ENCODE measurements at regions not wholly inside any gene's neighbourhood (a gene's known extent, or its start where the extent isn't known, plus 50 kb on each side); places are given as distances from the start of the nearest gene placed in this dataset.

DNA sequence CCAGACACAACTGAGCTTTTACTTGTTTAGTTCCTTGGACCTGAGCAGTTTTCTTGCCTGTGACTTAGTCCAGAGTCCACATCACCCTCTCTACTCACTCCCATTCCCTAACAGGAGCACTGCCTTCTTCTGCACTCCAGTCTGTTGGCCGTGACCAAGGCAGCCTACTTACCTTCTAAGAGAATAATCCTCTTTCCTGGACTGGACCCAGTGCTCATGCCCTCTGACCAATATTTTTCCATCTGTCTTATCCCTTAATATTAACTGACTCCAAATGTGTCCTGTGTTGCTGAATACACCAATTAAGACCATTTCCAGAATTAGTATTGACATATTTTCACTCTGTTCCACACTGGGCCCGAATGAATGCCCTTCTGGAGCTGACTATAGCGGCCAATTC is 681.0 kb upstream of the KIF2B start:
- H3K9ac ChIP-seq (ENCODE audit: insufficient read depth, low read length): no peak overlapping the region
- H3K9me3 ChIP-seq (ENCODE audit: control insufficient read depth, insufficient read depth, low read depth, low read length): no peaks in the 10 kb centered on the region
- H3K4me1 ChIP-seq (ENCODE audit: control insufficient read depth, extremely low read depth, insufficient read depth, low read length): no peaks in the 10 kb centered on the region
- H4K20me1 ChIP-seq (ENCODE audit: control insufficient read depth, extremely low read depth, insufficient read depth, low read length): no peaks in the 10 kb centered on the region
- H3K27ac ChIP-seq (ENCODE audit: insufficient read depth, low read length): no peak overlapping the region
- H2AFZ ChIP-seq (ENCODE audit: low read length): no peak overlapping the region
- H3K79me2 ChIP-seq (ENCODE audit: control insufficient read depth, insufficient read depth, low read length): no peaks in the 10 kb centered on the region
- H3K36me3 ChIP-seq (ENCODE audit: control insufficient read depth, insufficient read depth, low read length): no peaks in the 10 kb centered on the region
- TF ChIP-seq, protein P1, sequence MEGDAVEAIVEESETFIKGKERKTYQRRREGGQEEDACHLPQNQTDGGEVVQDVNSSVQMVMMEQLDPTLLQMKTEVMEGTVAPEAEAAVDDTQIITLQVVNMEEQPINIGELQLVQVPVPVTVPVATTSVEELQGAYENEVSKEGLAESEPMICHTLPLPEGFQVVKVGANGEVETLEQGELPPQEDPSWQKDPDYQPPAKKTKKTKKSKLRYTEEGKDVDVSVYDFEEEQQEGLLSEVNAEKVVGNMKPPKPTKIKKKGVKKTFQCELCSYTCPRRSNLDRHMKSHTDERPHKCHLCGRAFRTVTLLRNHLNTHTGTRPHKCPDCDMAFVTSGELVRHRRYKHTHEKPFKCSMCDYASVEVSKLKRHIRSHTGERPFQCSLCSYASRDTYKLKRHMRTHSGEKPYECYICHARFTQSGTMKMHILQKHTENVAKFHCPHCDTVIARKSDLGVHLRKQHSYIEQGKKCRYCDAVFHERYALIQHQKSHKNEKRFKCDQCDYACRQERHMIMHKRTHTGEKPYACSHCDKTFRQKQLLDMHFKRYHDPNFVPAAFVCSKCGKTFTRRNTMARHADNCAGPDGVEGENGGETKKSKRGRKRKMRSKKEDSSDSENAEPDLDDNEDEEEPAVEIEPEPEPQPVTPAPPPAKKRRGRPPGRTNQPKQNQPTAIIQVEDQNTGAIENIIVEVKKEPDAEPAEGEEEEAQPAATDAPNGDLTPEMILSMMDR (conservative IDR thresholded peaks at IDR 0.05 in 1 of 2, IDR thresholded peaks at IDR 0.05 in 1 of 2; ENCODE audit: low read depth in 1 of 2, low read length in 2 of 2): no peak
- no peak for TF ChIP-seq EZH2 (IDR thresholded peaks at IDR 0.05; ENCODE audit: low read length, missing control alignments)
- no peak overlapping the region for H3K4me3 ChIP-seq (replicated peaks in 1 of 4; ENCODE audit: control extremely low read depth in 1 of 4, insufficient read depth in 1 of 4, low read depth in 3 of 4, low read length in 4 of 4)
- no peak overlapping the region for H3K4me2 ChIP-seq (ENCODE audit: extremely low read depth, insufficient read depth, low read length)
- H3K27me3 ChIP-seq (ENCODE audit: control insufficient read depth, insufficient read depth, low read length): no peaks in the 10 kb centered on the region
- DNase-seq (ENCODE audit: low read depth in 2 of 2): no peak

DNA sequence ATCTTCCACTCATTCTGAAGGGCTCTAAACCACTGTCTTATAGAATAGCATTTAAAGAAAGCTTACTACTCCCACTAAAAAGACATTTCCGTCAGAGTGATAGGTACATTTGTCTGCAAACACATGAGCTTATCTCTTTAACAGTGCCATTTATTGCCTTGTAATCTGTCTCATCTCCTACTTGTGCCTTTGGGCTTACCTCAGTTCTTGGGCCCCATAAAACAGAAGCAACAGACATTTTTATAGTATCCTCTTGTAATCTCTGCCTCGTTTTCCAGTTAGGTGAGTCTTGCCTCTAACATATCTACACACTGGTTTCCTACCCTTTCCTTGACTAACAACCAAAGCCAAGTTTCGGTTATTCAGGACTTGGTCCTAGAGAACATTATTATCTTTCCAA is 681.4 kb upstream of the KIF2B start:
- Histone ChIP-seq H3K27me3 (ENCODE audit: control insufficient read depth, insufficient read depth, low read length) (no peaks in the 10 kb centered on the region), H3K27ac (ENCODE audit: insufficient read depth, low read length) (no peak overlapping the region), H2AFZ (ENCODE audit: low read length) (no peak overlapping the region), H3K79me2 (ENCODE audit: control insufficient read depth, insufficient read depth, low read length) (no peaks in the 10 kb centered on the region), H3K4me1 (ENCODE audit: control insufficient read depth, extremely low read depth, insufficient read depth, low read length) (no peaks in the 10 kb centered on the region), H3K4me2 (ENCODE audit: extremely low read depth, insufficient read depth, low read length) (no peak overlapping the region), H3K36me3 (ENCODE audit: control insufficient read depth, insufficient read depth, low read length) (no peaks in the 10 kb centered on the region), H3K9ac (ENCODE audit: insufficient read depth, low read length) (no peak overlapping the region), H4K20me1 (ENCODE audit: control insufficient read depth, extremely low read depth, insufficient read depth, low read length) (no peaks in the 10 kb centered on the region), H3K9me3 (ENCODE audit: control insufficient read depth, insufficient read depth, low read depth, low read length) (no peaks in the 10 kb centered on the region), H3K4me3 (replicated peaks in 1 of 4; ENCODE audit: control extremely low read depth in 1 of 4, insufficient read depth in 1 of 4, low read depth in 3 of 4, low read length in 4 of 4) (no peak overlapping the region)
- TF ChIP-seq EZH2 (IDR thresholded peaks at IDR 0.05; ENCODE audit: low read length, missing control alignments): no peak
- TF ChIP-seq, protein P1 (conservative IDR thresholded peaks at IDR 0.05 in 1 of 2, IDR thresholded peaks at IDR 0.05 in 1 of 2; ENCODE audit: low read depth in 1 of 2, low read length in 2 of 2): no peak
- no peak for DNase-seq (ENCODE audit: low read depth in 2 of 2)

- no peaks in the 10 kb centered on the region for H3K27me3 ChIP-seq (ENCODE audit: control insufficient read depth, insufficient read depth, low read length)
- H3K9ac ChIP-seq (ENCODE audit: insufficient read depth, low read length): no peak overlapping the region
- no peaks in the 10 kb centered on the region for H4K20me1 ChIP-seq (ENCODE audit: control insufficient read depth, extremely low read depth, insufficient read depth, low read length)
- H3K79me2 ChIP-seq (ENCODE audit: control insufficient read depth, insufficient read depth, low read length): no peaks in the 10 kb centered on the region
- H2AFZ ChIP-seq (ENCODE audit: low read length): no peak overlapping the region
- peak in 1 of 2 donors; percentile 4 for DNase-seq (ENCODE audit: low read depth in 2 of 2)
- TF ChIP-seq EZH2 (IDR thresholded peaks at IDR 0.05; ENCODE audit: low read length, missing control alignments): no peak
- TF ChIP-seq, protein P1 (conservative IDR thresholded peaks at IDR 0.05 in 1 of 2, IDR thresholded peaks at IDR 0.05 in 1 of 2; ENCODE audit: low read depth in 1 of 2, low read length in 2 of 2): no peak
- H3K27ac ChIP-seq (ENCODE audit: insufficient read depth, low read length): no peak overlapping the region
- H3K36me3 ChIP-seq (ENCODE audit: control insufficient read depth, insufficient read depth, low read length): no peaks in the 10 kb centered on the region
- no peak overlapping the region for H3K4me3 ChIP-seq (replicated peaks in 1 of 4; ENCODE audit: control extremely low read depth in 1 of 4, insufficient read depth in 1 of 4, low read depth in 3 of 4, low read length in 4 of 4)
- no peak overlapping the region for H3K4me2 ChIP-seq (ENCODE audit: extremely low read depth, insufficient read depth, low read length)
- no peaks in the 10 kb centered on the region for H3K9me3 ChIP-seq (ENCODE audit: control insufficient read depth, insufficient read depth, low read depth, low read length)
- H3K4me1 ChIP-seq (ENCODE audit: control insufficient read depth, extremely low read depth, insufficient read depth, low read length): no peaks in the 10 kb centered on the region
These were observed 684.9 kb upstream of the KIF2B start for GRCh38 chr17:53137869-53138268.
